CD4-positive, alpha-beta T cell treated with Interleukin-1 beta for 1 hour (primary cell): ENCODE measurements at regions not wholly inside any gene's neighbourhood (a gene's known extent, or its start where the extent isn't known, plus 50 kb on each side); places are given as distances from the start of the nearest gene placed in this dataset.

ENCODE experiments used
- DNase-seq, 2 donors: peaks; one replicate each; pipeline ENCODE4 v3.0.0-alpha.2; 2020 to 2022

- DNase-seq, result no peak
Observed at GRCh38 chr2:217070611-217071010, 210.7 kb upstream of the TNP1 start.

DNA sequence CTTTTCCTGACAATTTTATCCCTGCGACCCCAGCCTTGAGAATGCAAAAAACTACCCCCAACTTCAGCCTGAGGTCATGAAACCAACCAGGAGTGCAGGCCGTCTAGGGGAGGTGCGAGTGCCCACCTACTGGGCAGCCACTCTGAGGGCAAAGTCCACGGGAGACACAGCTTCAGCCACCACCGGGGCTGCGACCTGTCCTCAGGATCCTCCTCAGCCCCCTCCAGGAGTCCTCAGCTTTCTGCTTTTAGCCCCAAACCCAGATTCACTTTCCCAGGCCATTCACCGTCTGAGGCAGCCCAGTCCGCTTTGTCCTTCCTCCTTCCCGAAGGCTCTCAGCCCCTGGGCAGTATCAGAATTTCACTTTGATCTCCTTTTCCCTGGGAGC is 210.2 kb upstream of the TNP1 start:
- DNase-seq, result no peak

GRCh38 chr2:217069263-217070042 is 209.6 kb upstream of the TNP1 start:
- no peak for DNase-seq

GRCh38 chr2:217068677-217069250 is 208.9 kb upstream of the TNP1 start:
- no peak for DNase-seq

GRCh38 chr2:217067787-217068186 is 207.9 kb upstream of the TNP1 start:
- DNase-seq, result no peak

GRCh38 chr2:217066510-217067270 is 206.8 kb upstream of the TNP1 start:
- DNase-seq, result no peak

DNA sequence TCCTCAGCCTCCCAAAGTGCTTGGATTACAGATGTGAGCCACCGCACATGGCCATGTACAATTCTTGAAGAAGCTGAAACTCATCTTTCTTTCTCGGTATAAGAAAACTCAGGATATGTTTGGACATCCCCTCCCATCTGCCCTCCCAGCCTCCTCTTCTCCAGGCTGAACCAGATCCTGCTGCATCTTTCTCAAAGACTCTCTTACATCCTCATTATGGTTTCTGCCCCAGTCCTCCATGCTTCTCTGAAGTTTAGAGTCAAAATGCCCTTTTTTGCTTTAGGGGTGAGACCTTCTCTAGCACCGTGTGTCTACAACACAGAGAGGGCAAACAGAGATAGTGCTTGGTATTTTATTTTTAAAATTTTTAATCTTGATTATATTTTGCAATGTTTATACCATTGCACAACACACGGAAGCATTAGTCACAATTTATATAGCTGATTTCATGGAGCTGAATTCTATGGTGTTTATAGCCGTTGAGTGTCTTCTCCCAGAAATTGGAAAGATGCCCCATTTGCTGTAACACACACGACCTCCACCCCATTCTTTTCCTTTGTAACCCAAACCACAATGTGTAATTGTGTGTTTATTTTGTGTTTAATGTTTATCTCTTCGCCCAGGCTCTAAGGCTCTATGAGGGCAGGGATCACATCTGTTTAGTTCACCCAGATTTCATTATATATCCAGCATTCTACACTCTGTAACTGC is 206.0 kb upstream of the TNP1 start:
- DNase-seq, result no peak

DNA sequence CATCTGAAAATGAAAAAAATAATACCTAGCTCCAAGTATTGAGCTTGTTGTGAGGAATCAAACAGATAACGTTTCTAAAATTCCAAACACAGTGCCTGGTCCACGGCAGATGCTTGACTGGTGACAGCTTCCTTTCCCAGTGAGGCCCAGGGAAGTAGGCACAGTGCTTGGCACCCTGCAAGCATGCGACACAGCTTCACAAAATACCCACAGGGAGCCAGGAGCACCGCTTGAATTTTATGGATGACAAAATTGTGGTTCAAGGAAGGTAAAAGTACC is 205.1 kb upstream of the TNP1 start:
- DNase-seq, result no peak

DNA sequence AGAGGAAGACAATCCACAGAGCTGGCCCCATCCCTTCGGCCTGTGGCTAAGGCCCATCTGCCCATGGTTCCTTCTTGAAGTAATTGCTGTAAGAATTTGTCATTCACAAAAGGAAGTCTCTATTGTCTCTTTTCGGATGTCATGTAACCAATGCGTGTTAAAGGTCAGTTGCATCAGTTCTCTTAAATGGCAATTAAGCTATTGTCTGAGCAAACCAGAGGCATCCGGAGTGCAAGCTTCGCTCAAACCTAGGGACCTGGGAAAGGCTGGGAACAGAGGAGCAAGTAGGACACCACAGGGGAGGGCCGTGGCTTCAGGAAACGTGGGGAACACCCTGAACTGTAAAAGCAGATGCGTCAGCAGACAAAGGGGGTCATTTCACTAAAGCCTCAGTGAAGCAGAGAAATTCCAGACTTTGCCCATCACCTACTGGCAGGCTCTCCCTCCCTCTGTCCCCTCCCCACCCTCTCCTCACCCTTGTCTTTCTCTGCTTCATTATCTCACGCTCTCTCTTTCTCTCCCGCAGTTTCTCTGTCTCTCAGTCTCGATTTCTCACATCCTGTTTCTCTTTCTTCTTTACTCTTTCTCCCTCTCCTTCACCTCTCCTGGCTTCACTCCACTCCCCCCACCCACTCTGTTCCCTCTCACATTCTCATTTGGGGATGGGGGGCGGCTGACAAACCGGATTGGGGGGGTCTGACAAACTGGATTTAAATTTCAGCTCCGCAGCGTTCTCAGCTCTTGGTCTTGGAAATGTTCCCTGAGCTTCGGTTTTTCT is 204.6 kb upstream of the TNP1 start:
- DNase-seq, result no peak

DNA sequence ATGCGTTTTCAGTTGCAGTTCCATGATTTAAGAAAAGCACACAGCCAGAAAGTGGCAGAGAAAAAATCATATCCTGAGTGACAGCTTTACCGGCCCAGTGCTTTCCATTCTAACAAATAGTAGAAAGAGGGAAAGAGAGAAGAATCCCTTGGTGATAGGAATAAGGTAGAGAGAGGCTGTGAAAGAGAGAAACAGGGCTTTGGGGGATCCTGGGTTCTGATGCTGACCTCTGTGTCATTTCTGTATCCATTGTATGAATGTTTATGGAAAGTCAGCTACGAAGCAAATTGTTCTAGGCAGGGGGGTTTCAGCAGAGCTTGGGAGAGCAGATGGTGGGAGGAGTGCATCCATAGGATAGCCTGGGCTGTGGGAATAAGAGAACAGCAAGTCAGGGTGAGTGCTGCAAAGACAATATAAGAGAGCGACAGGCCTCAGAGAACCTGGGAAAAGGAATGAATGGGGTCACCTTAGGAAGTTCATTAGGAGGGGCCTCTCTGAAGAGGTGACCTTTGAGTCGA is 203.4 kb upstream of the TNP1 start:
- no peak for DNase-seq

GRCh38 chr2:217062768-217063167 is 202.9 kb upstream of the TNP1 start:
- no peak for DNase-seq

DNA sequence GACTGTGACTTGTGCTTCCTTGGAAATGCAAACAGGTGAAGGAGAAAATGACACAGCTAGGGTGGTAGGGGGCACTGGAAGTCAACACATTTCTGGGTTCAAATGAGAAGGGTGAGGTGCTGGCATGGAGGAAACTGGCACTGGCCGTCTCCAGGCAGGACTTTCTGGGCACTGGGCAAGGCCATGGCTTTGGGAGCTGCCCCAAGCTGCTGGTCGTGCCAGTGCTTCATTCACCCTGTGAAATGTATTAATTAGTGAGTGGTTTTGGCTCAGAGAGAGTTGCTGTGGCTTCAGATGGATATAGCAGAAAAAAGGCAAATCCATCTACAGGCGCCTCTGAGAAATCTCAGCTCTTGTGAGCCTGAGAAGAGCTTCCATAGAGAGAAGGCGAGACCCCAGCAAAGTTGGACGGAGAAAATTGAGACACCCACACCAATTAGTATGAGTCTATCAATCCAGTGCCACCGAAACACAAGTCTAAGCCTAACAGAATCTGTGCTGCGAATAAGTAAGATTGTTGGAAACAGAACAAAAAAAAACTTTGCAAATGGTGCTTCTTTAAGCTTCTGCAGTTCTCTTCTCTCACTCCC is 202.1 kb upstream of the TNP1 start:
- DNase-seq, result no peak

GRCh38 chr2:217060951-217061547 is 201.2 kb upstream of the TNP1 start:
- DNase-seq, result no peak

DNA sequence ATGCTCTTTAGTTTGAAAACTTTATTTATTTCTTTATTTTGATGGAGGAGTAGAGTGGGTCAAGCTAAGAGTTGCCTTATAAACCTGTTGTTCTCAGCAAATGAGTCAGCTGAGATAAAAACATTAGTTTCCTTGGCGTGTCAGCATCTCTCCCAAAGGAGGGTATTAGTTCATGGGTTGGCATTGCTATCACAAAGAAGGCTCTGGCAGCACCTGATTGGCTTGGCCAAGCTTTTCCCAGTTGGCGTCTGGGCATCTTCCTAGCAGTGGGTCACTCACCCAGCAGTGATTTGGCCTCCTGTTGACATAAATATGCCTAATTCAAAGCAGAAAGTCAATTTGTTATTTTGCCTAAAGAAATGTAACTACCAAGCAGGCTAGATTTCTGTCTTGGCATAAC is 200.7 kb upstream of the TNP1 start:
- DNase-seq, result no peak

GRCh38 chr2:217058791-217059755 is 199.2 kb upstream of the TNP1 start:
- DNase-seq, result no peak

DNA sequence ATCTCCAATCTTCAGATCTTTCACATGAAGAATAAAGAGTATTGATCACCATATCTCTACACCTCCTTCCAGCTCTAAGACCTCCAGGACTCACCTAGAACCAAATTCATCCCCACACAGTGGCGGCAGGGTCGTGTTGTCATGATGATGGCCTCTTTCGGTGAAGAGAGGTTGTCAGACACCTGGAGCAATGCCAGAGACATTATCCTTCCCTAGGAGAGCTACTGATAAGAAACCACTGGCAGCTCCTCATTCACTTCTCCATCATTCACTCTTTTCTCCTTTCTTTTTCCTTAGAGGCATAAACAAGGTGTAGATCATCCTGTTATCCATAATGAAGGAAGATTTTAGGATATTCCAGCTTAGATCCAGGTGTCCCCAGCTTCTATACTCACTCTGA is 197.9 kb upstream of the TNP1 start:
- no peak for DNase-seq

GRCh38 chr2:217055624-217056023 is 195.8 kb upstream of the TNP1 start:
- no peak for DNase-seq

DNA sequence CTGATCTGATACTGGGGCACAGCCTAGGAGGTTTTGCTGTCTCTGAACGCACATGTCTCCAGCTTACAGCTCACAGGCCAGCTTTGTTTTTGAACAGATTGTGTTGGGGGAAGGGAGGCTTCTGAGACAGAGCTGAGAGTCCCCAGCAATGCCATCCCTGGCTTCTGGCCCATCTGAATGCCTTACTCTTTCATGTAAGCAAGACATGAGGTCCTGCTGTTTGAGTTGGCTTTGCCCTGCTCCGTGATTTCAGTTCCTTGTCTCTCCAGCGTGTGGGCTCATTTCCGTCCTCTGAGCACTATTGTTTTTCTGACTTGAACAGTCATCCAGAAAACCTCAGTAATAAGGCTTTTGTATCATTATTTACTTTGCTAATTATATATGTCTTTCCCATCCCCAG is 194.9 kb upstream of the TNP1 start:
- no peak for DNase-seq

- no peak for DNase-seq
Observed at GRCh38 chr2:217052856-217053577, 193.2 kb upstream of the TNP1 start.

DNA sequence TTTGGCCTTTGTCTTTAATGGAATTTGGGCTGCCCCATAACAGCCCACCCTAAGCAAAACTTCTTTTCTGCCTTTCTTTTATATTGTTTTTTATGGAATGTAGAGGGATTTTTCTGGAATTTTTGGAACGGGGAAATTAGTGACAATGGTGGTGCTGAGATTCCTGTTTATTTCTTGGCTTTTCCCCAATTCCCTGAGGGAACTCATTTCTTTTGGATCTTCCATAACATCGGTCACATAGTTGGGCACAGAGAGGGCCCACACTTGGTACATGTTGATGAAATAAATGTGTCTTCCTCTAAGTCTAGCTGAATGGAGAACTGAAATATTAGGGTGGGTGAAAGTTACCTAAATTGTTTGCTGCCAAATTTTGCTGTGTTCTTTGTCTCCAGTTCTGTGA is 191.6 kb upstream of the TNP1 start:
- DNase-seq, result no peak
